ENCODE measurements at regions not wholly inside any gene's neighbourhood (a gene's known extent, or its start where the extent isn't known, plus 50 kb on each side); places are given as distances from the start of the nearest gene placed in this dataset.
"Not testable (repeated sequence)": the region's sequence is repeated elsewhere in the genome, so short reads cannot be mapped to it uniquely, and the experiment has no call there.

DNA sequence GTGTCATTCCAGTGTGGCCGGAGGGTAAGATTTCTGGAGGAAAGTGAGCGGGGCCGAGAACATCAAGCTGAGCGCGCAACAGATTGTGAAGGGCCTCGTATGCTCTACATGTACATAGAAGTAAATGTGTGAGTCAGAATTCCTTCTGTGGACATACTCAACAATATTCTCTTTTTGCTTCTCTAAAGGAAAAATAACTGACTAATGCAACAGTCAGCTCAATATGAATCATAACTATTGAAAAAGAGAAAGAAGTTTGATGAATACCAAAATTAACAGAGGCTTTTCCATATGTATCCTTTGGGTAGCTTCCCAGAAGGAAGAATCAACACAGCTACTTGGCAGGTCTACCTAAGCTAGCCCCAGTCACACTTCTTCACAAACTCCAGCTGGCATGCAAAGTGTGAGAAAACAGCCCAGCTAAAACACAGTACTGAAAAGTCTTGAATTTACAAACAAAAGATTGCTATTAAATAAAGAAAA lies 87.5 kb upstream of the ZFP42 start:
- Histone ChIP-seq H3K27me3 (no peaks in the 10 kb centered on the region), H3K27ac (no peak overlapping the region), H3K9me3 (no peaks in the 10 kb centered on the region), H3K36me3 (no peaks in the 10 kb centered on the region), H3K4me3 (no peak overlapping the region), H3K4me1 (no peaks in the 10 kb centered on the region)
- WGBS = 60% methylated on average over 6 of the region's 6 CpGs
- no peak for TF ChIP-seq EP300 (IDR thresholded peaks at IDR 0.05)
- TF ChIP-seq, protein P1, sequence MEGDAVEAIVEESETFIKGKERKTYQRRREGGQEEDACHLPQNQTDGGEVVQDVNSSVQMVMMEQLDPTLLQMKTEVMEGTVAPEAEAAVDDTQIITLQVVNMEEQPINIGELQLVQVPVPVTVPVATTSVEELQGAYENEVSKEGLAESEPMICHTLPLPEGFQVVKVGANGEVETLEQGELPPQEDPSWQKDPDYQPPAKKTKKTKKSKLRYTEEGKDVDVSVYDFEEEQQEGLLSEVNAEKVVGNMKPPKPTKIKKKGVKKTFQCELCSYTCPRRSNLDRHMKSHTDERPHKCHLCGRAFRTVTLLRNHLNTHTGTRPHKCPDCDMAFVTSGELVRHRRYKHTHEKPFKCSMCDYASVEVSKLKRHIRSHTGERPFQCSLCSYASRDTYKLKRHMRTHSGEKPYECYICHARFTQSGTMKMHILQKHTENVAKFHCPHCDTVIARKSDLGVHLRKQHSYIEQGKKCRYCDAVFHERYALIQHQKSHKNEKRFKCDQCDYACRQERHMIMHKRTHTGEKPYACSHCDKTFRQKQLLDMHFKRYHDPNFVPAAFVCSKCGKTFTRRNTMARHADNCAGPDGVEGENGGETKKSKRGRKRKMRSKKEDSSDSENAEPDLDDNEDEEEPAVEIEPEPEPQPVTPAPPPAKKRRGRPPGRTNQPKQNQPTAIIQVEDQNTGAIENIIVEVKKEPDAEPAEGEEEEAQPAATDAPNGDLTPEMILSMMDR (IDR thresholded peaks at IDR 0.05) = no peak
- no peak for TF ChIP-seq POLR2A (IDR thresholded peaks at IDR 0.05)
- TF ChIP-seq POLR2AphosphoS5 (IDR thresholded peaks at IDR 0.05) = no peak
- DNase-seq (ENCODE audit: low spot score in 2 of 2) = no peak

DNA sequence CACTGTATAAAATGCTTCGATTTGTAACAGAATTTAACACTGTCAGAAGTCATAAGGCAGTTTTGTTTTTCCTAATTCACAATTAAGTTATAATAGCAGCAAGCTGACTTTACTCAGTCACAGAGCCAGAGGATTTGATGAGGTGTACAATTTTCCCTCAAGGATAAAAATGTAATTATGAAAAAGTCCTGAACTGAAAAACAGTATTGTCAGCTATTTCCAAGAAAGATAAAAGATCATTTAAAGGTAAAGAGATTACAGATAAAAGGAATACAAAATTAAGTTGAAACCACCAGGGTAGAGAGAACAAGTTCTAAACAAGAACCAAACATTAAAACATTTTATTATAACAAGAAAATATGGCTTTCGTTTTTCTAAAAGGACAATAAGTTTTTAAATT lies 86.8 kb upstream of the ZFP42 start:
- no peak overlapping the region for H3K27ac ChIP-seq
- H3K4me1 ChIP-seq = no peaks in the 10 kb centered on the region
- TF ChIP-seq POLR2A (IDR thresholded peaks at IDR 0.05) (no peak), EP300 (IDR thresholded peaks at IDR 0.05) (no peak), POLR2AphosphoS5 (IDR thresholded peaks at IDR 0.05) (no peak)
- TF ChIP-seq, protein P1 (IDR thresholded peaks at IDR 0.05) = no peak
- H3K9me3 ChIP-seq = no peaks in the 10 kb centered on the region
- H3K4me3 ChIP-seq = no peak overlapping the region
- H3K36me3 ChIP-seq = no peaks in the 10 kb centered on the region
- DNase-seq (ENCODE audit: low spot score in 2 of 2) = no peak
- no peaks in the 10 kb centered on the region for H3K27me3 ChIP-seq
- WGBS = 40% methylated on average over 2 of the region's 2 CpGs

DNA sequence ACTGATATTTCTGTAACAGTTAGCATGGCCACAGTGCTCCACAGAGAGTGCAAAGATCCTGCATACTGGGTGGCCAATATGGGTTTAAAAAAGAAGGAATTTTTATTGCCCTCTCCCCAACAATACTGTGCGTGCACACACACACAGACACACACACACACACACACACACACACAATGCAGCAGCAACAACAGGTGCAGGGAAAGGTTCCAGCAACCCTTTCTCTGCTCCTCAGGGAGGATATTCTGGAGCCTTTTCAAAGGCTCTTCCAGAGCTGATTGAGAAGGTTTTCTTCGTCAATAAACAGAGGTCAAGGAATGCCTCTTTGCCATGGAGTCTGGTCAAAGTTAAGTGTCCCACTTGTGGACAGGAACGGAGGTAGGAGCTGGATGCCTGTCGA lies 84.8 kb upstream of the ZFP42 start:
- Histone ChIP-seq H3K27me3 (no peaks in the 10 kb centered on the region), H3K9me3 (no peaks in the 10 kb centered on the region), H3K36me3 (no peaks in the 10 kb centered on the region), H3K27ac (no peak overlapping the region), H3K4me3 (no peak overlapping the region), H3K4me1 (no peaks in the 10 kb centered on the region)
- DNase-seq (ENCODE audit: low spot score in 2 of 2) = no peak
- 70% methylated on average over 4 of the region's 4 CpGs for WGBS
- TF ChIP-seq EP300 (IDR thresholded peaks at IDR 0.05) = no peak
- TF ChIP-seq, protein P1 (IDR thresholded peaks at IDR 0.05) = no peak
- no peak for TF ChIP-seq POLR2A (IDR thresholded peaks at IDR 0.05)
- TF ChIP-seq POLR2AphosphoS5 (IDR thresholded peaks at IDR 0.05) = no peak

DNA sequence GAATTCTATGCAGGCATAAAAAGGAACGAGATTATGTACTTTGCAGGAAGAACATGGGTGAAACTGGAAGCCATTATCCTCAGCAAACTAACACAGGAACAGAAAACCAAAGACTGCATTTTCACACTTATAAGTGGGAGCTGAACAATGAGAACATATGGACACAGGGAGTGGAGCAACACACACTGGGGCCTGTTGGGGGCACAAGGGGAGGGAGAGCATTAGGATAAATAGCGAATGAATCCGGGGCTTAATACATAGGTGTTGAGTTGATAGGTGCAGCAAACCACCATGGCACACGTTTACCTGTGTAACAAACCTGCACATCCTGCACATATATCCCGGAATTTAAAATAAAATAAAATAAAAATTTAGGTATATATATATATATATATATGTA lies 80.2 kb upstream of the ZFP42 start:
- WGBS = 86% methylated on average over 5 of the region's 5 CpGs

DNA sequence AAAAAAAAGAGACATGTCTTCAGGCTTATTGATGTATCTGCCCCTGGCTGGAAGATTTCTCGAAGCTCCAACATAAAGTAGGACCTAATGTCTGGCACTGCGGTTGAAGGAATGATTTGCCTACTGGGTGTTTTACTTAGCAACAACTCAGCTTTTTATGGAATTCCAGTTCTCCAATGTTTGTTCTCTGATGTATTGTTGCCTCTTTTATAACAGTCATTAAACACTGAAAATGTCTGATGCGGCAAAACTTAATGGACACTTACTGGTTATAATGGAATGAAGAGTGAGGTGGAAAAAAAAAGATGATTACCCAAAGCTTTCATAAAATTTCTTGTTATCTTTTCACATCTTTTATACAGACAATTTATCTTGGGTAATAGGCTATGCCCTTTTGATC lies 75.6 kb upstream of the ZFP42 start:
- DNase-seq (ENCODE audit: low spot score in 2 of 2) = no peak
- no peak overlapping the region for H3K27ac ChIP-seq
- no peak overlapping the region for H3K4me3 ChIP-seq
- no peak for TF ChIP-seq POLR2AphosphoS5 (IDR thresholded peaks at IDR 0.05)
- TF ChIP-seq POLR2A (IDR thresholded peaks at IDR 0.05) = no peak
- TF ChIP-seq EP300 (IDR thresholded peaks at IDR 0.05) = no peak
- TF ChIP-seq, protein P1 (IDR thresholded peaks at IDR 0.05) = no peak
- WGBS = 92% methylated on average over 3 of the region's 3 CpGs
- no peaks in the 10 kb centered on the region for H3K4me1 ChIP-seq
- no peaks in the 10 kb centered on the region for H3K9me3 ChIP-seq
- H3K36me3 ChIP-seq = no peaks in the 10 kb centered on the region
- H3K27me3 ChIP-seq = no peaks in the 10 kb centered on the region

More for the DNA sequence above, 80.2 kb upstream of the ZFP42 start:
- not testable (repeated sequence) for H3K9me3 ChIP-seq; H3K27ac ChIP-seq; H3K36me3 ChIP-seq; H3K4me3 ChIP-seq; H3K27me3 ChIP-seq; H3K4me1 ChIP-seq; DNase-seq (ENCODE audit: low spot score in 2 of 2)

DNA sequence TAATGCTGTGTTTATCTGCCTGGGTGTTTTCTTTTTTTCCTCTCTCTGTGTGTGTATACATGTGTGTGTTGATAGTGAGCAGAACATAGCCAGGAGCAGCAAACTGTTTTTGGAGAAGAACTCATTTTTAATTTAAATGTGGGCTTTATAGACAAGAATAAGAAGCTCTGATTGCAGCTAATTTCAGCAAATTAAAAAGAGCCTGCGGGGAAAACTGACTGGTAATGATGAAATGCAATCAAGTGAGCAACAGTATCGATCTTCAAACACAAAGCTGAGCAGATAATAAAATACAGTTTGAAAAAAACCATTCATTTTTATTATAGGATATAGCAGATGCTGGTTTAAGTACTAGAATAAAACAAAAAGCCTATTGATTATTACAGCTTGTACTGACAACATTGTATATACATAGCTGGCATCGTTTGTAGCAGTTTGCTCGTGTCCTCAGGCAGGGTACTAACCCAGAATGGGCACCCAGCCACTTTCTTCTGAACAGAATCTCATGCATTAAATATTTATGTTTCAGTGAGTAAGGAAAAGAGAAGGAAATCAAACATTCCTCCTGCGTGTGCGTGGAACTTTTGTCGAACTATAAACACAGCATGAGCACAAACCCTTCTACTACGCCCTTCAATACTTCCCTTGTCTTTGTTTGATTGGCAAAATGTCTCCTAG lies 73.5 kb upstream of the ZFP42 start:
- WGBS = 47% methylated on average over 8 of the region's 8 CpGs
- H3K4me3 ChIP-seq = no peak overlapping the region
- no peak for DNase-seq (ENCODE audit: low spot score in 2 of 2)
- H3K27ac ChIP-seq = no peak overlapping the region
- no peaks in the 10 kb centered on the region for H3K4me1 ChIP-seq
- H3K27me3 ChIP-seq = no peaks in the 10 kb centered on the region
- TF ChIP-seq EP300 (IDR thresholded peaks at IDR 0.05) (no peak), POLR2A (IDR thresholded peaks at IDR 0.05) (no peak), POLR2AphosphoS5 (IDR thresholded peaks at IDR 0.05) (no peak)
- TF ChIP-seq, protein P1 (IDR thresholded peaks at IDR 0.05) = no peak
- no peaks in the 10 kb centered on the region for H3K36me3 ChIP-seq
- no peaks in the 10 kb centered on the region for H3K9me3 ChIP-seq
